ENCODE measurements at regions not wholly inside any gene's neighbourhood (a gene's known extent, or its start where the extent isn't known, plus 50 kb on each side); places are given as distances from the start of the nearest gene placed in this dataset.
"Not testable (repeated sequence)": the region's sequence is repeated elsewhere in the genome, so short reads cannot be mapped to it uniquely, and the experiment has no call there.

GRCh38 chr7:13106513-13106912, 419.1 kb downstream of the ARL4A start:
- Mint-ChIP-seq H3K27ac (no peak overlapping the region), H3K4me3 (no peak overlapping the region), H3K36me3 (no peaks in the 10 kb centered on the region), H3K4me1 (peaks cover 0 to 4% (median 0%) of the 10 kb centered on the region in 3 donors), H3K27me3 (no peaks in the 10 kb centered on the region), H3K9me3 (peaks cover 0 to 2% (median 0%) of the 10 kb centered on the region in 5 donors)
- H3K36me3 ChIP-seq (ENCODE audit: insufficient read depth, low read length), result no peaks in the 10 kb centered on the region
- ChIA-PET POLR2A (no interaction called here), CTCF (no interaction called here)
- no peak for DNase-seq
- no peaks in the 10 kb centered on the region for H3K9me3 ChIP-seq (ENCODE audit: low read length)
- no peak overlapping the region for H3K27ac ChIP-seq (ENCODE audit: low read depth, low read length)
- no peaks in the 10 kb centered on the region for H3K27me3 ChIP-seq (ENCODE audit: insufficient read depth, low read length, poor library complexity, severe bottlenecking)
- H3K4me1 ChIP-seq (ENCODE audit: insufficient read depth, low read length), result no peaks in the 10 kb centered on the region
- H3K4me3 ChIP-seq (ENCODE audit: low read length), result no peak overlapping the region

GRCh38 chr7:13107291-13107690, 419.9 kb downstream of the ARL4A start:
- no peaks in the 10 kb centered on the region for H3K27me3 Mint-ChIP-seq
- Histone ChIP-seq H3K36me3 (ENCODE audit: insufficient read depth, low read length) (no peaks in the 10 kb centered on the region), H3K4me3 (ENCODE audit: low read length) (no peak overlapping the region), H3K4me1 (ENCODE audit: insufficient read depth, low read length) (no peaks in the 10 kb centered on the region), H3K9me3 (ENCODE audit: low read length) (no peaks in the 10 kb centered on the region), H3K27ac (ENCODE audit: low read depth, low read length) (no peak overlapping the region), H3K27me3 (ENCODE audit: insufficient read depth, low read length, poor library complexity, severe bottlenecking) (no peaks in the 10 kb centered on the region)
- no peaks in the 10 kb centered on the region for H3K36me3 Mint-ChIP-seq
- peaks cover 0 to 2% (median 0%) of the 10 kb centered on the region in 5 donors for H3K9me3 Mint-ChIP-seq
- DNase-seq, result no peak
- CTCF ChIA-PET, result no interaction called here
- peaks cover 0 to 4% (median 0%) of the 10 kb centered on the region in 3 donors for H3K4me1 Mint-ChIP-seq
- POLR2A ChIA-PET, result no interaction called here
- no peak overlapping the region for H3K4me3 Mint-ChIP-seq
- H3K27ac Mint-ChIP-seq, result no peak overlapping the region

GRCh38 chr7:13108061-13108460, 420.6 kb downstream of the ARL4A start:
- CTCF ChIA-PET, result no interaction called here

GRCh38 chr7:13109201-13109600, 421.8 kb downstream of the ARL4A start:
- Histone ChIP-seq H3K4me1 (ENCODE audit: insufficient read depth, low read length) (no peaks in the 10 kb centered on the region), H3K9me3 (ENCODE audit: low read length) (no peaks in the 10 kb centered on the region), H3K27me3 (ENCODE audit: insufficient read depth, low read length, poor library complexity, severe bottlenecking) (no peaks in the 10 kb centered on the region), H3K4me3 (ENCODE audit: low read length) (no peak overlapping the region), H3K27ac (ENCODE audit: low read depth, low read length) (no peak overlapping the region), H3K36me3 (ENCODE audit: insufficient read depth, low read length) (no peaks in the 10 kb centered on the region)
- ChIA-PET CTCF (no interaction called here), POLR2A (no interaction called here)
- Mint-ChIP-seq H3K27me3 (peaks cover 0 to 5% of the 10 kb centered on the region in 2 donors), H3K9me3 (peaks cover 0 to 2% (median 0%) of the 10 kb centered on the region in 5 donors), H3K4me3 (no peak overlapping the region), H3K36me3 (no peaks in the 10 kb centered on the region), H3K4me1 (peaks cover 0 to 1% (median 0%) of the 10 kb centered on the region in 3 donors), H3K27ac (no peak overlapping the region)
- DNase-seq, result no peak

More at GRCh38 chr7:13108061-13108460, 420.6 kb downstream of the ARL4A start:
- H3K27ac ChIP-seq (ENCODE audit: low read depth, low read length), result no peak overlapping the region
- Mint-ChIP-seq H3K4me3 (no peak overlapping the region), H3K27ac (peak overlapping the region in 1 of 8 donors; percentile 41), H3K36me3 (no peaks in the 10 kb centered on the region), H3K9me3 (peaks cover 0 to 2% (median 0%) of the 10 kb centered on the region in 5 donors), H3K4me1 (peaks cover 0 to 4% (median 0%) of the 10 kb centered on the region in 3 donors), H3K27me3 (peaks cover 0 to 5% of the 10 kb centered on the region in 2 donors)
- no peak overlapping the region for H3K4me3 ChIP-seq (ENCODE audit: low read length)
- H3K27me3 ChIP-seq (ENCODE audit: insufficient read depth, low read length, poor library complexity, severe bottlenecking), result no peaks in the 10 kb centered on the region
- no peaks in the 10 kb centered on the region for H3K36me3 ChIP-seq (ENCODE audit: insufficient read depth, low read length)
- no peak for DNase-seq
- H3K9me3 ChIP-seq (ENCODE audit: low read length), result no peaks in the 10 kb centered on the region
- H3K4me1 ChIP-seq (ENCODE audit: insufficient read depth, low read length), result no peaks in the 10 kb centered on the region
- POLR2A ChIA-PET, result no interaction called here

GRCh38 chr7:13110107-13110506, 422.7 kb downstream of the ARL4A start:
- no peak overlapping the region for H3K27ac Mint-ChIP-seq
- peaks cover 0 to 2% (median 0%) of the 10 kb centered on the region in 5 donors for H3K9me3 Mint-ChIP-seq
- no peaks in the 10 kb centered on the region for H3K4me1 Mint-ChIP-seq
- CTCF ChIA-PET, result no interaction called here
- Histone ChIP-seq H3K4me3 (ENCODE audit: low read length) (no peak overlapping the region), H3K4me1 (ENCODE audit: insufficient read depth, low read length) (no peaks in the 10 kb centered on the region), H3K27ac (ENCODE audit: low read depth, low read length) (no peak overlapping the region), H3K36me3 (ENCODE audit: insufficient read depth, low read length) (no peaks in the 10 kb centered on the region), H3K9me3 (ENCODE audit: low read length) (no peaks in the 10 kb centered on the region), H3K27me3 (ENCODE audit: insufficient read depth, low read length, poor library complexity, severe bottlenecking) (no peaks in the 10 kb centered on the region)
- no peak overlapping the region for H3K4me3 Mint-ChIP-seq
- DNase-seq, result no peak
- no peaks in the 10 kb centered on the region for H3K36me3 Mint-ChIP-seq
- POLR2A ChIA-PET, result no interaction called here
- peaks cover 4 to 6% of the 10 kb centered on the region in 2 donors for H3K27me3 Mint-ChIP-seq

GRCh38 chr7:13111230-13111629, 423.8 kb downstream of the ARL4A start:
- no peaks in the 10 kb centered on the region for H3K9me3 ChIP-seq (ENCODE audit: low read length)
- H3K36me3 ChIP-seq (ENCODE audit: insufficient read depth, low read length), result no peaks in the 10 kb centered on the region
- POLR2A ChIA-PET, result no interaction called here
- DNase-seq, result no peak
- no peaks in the 10 kb centered on the region for H3K27me3 ChIP-seq (ENCODE audit: insufficient read depth, low read length, poor library complexity, severe bottlenecking)
- CTCF ChIA-PET, result no interaction called here
- H3K27ac Mint-ChIP-seq, result no peak overlapping the region
- H3K4me1 ChIP-seq (ENCODE audit: insufficient read depth, low read length), result no peaks in the 10 kb centered on the region
- H3K4me1 Mint-ChIP-seq, result no peaks in the 10 kb centered on the region
- no peak overlapping the region for H3K4me3 ChIP-seq (ENCODE audit: low read length)
- no peaks in the 10 kb centered on the region for H3K36me3 Mint-ChIP-seq
- H3K27ac ChIP-seq (ENCODE audit: low read depth, low read length), result no peak overlapping the region
- peaks cover 0 to 2% (median 0%) of the 10 kb centered on the region in 5 donors for H3K9me3 Mint-ChIP-seq
- H3K4me3 Mint-ChIP-seq, result no peak overlapping the region
- peaks cover 4 to 6% of the 10 kb centered on the region in 2 donors for H3K27me3 Mint-ChIP-seq

GRCh38 chr7:13114240-13114639, 426.8 kb downstream of the ARL4A start:
- not testable (repeated sequence) for H3K9me3 Mint-ChIP-seq

GRCh38 chr7:13115157-13115772, 427.8 kb downstream of the ARL4A start:
- H3K36me3 ChIP-seq (ENCODE audit: insufficient read depth, low read length), result no peaks in the 10 kb centered on the region
- H3K36me3 Mint-ChIP-seq, result no peaks in the 10 kb centered on the region
- no peak overlapping the region for H3K4me3 ChIP-seq (ENCODE audit: low read length)
- no peak overlapping the region for H3K27ac ChIP-seq (ENCODE audit: low read depth, low read length)
- H3K9me3 Mint-ChIP-seq, result no peaks in the 10 kb centered on the region
- H3K27me3 Mint-ChIP-seq, result peaks cover 4 to 6% of the 10 kb centered on the region in 2 donors
- no peaks in the 10 kb centered on the region for H3K4me1 ChIP-seq (ENCODE audit: insufficient read depth, low read length)
- no peak for DNase-seq
- ChIA-PET POLR2A (no interaction called here), CTCF (interaction anchor here (1.1 kb wide), 1 partner anchor 429 kb away, joined by 3 read pairs; no protein-coding TSS in a partner anchor)
- H3K4me1 Mint-ChIP-seq, result no peaks in the 10 kb centered on the region
- no peak overlapping the region for H3K4me3 Mint-ChIP-seq
- no peaks in the 10 kb centered on the region for H3K9me3 ChIP-seq (ENCODE audit: low read length)
- H3K27me3 ChIP-seq (ENCODE audit: insufficient read depth, low read length, poor library complexity, severe bottlenecking), result no peaks in the 10 kb centered on the region
- no peak overlapping the region for H3K27ac Mint-ChIP-seq

More at GRCh38 chr7:13114240-13114639, 426.8 kb downstream of the ARL4A start:
- POLR2A ChIA-PET; H3K9me3 ChIP-seq (ENCODE audit: low read length); H3K4me1 Mint-ChIP-seq; H3K36me3 Mint-ChIP-seq; H3K27me3 Mint-ChIP-seq; DNase-seq; H3K36me3 ChIP-seq (ENCODE audit: insufficient read depth, low read length); H3K4me3 ChIP-seq (ENCODE audit: low read length); H3K27ac Mint-ChIP-seq; H3K27ac ChIP-seq (ENCODE audit: low read depth, low read length); H3K4me3 Mint-ChIP-seq; H3K27me3 ChIP-seq (ENCODE audit: insufficient read depth, low read length, poor library complexity, severe bottlenecking); CTCF ChIA-PET; H3K4me1 ChIP-seq (ENCODE audit: insufficient read depth, low read length): not testable (repeated sequence)

Data from CD8-positive, alpha-beta memory T cell (primary cell).